Fibroblast of skin of right biceps (primary cell): ENCODE measurements at regions not wholly inside any gene's neighbourhood (a gene's known extent, or its start where the extent isn't known, plus 50 kb on each side); places are given as distances from the start of the nearest gene placed in this dataset.

Experiments used
- DNase-seq: peaks from one replicate; pipeline ENCODE4 v3.0.0-alpha.2; 2013

- DNase-seq, result no peak
Measured at GRCh38 chr3:72421786-72422185, 426.5 kb downstream of the SHQ1 start.

- no peak for DNase-seq
Measured at GRCh38 chr3:72421126-72421525, 427.1 kb downstream of the SHQ1 start.

DNA sequence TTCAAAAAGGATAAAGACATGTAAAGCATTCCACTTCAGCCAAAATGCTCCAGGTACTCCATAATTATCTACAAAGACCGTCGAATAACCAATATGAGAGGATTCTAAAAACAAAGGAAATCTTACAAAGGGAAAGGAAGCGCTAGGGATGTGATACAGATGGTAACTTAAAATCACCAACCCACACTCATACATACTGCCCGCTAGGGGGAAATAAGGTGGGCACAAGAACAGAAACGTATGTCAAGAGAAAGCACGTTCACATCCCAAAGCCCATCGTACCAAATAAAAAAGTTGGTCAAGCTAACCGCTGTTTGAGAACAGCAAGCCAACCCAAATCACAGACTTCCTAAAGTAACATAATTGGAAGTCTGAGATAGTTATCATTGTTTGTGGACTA, 429.4 kb downstream of the SHQ1 start:
- DNase-seq, result no peak

DNA sequence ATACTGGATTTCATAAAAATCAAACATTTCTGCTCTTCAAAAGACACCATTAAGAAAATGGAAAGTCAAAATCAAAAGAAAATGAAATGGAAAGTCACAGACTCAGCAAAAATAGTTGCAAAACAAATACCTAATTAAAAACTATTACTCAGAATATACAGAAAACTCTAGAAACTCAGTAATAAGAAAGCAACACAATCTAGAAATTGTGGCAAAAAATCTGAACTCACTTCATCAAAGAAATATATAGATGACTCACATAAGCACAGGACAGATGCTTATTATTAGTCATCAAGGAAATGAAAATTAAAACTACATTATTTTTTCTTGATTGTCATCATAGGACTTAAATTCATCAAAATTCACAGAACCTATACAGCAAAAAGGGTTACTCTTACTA, 430.0 kb downstream of the SHQ1 start:
- DNase-seq, result peak; percentile 31

DNA sequence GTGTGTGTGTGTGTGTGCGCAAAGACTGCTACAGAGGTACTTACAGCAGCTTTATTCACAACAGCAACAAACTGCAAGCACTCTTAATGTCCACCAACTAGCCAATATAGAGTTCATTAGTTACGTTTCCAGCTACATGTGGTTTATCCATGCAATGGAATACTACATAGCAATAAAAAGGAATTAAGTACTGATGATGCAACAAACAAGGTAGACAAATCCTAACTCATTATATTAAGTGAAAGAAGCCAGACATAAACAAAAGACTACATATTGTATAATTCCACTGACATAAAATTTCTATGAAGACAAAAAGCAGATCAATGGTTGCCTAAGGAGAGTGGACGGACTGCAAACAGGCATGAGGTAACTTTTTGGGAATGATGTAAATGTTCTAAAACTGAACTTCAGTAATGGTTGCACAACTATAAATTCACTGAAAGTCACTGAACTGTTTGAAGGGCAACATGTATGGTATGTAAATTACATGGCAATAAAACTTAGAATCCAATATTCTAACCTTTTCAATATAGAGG, 433.7 kb downstream of the SHQ1 start:
- DNase-seq, result no peak

DNA sequence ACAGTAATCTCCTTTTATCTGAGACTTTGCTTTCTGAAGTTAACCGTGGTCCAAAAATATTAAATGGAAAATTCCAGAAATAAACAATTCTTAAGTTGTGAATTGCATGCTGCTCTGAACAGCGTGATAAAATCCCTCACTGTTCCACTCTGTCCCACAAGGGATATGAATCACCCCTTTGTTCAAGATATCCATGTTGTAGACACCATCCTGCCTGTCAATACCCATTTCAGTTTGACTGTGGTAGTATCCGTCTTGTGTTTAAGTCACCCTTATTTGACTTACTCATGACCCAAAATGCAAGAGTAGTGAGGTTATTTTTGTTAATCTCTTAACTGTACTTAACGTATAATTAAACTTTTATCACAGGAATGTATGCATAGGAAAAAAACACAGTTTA, 435.0 kb downstream of the SHQ1 start:
- peak; percentile 42 for DNase-seq

GRCh38 chr3:72412340-72412956, 435.8 kb downstream of the SHQ1 start:
- DNase-seq, result no peak

GRCh38 chr3:72411843-72412242, 436.4 kb downstream of the SHQ1 start:
- DNase-seq, result no peak

- no peak for DNase-seq
Measured at GRCh38 chr3:72411126-72411525, 437.1 kb downstream of the SHQ1 start.

DNA sequence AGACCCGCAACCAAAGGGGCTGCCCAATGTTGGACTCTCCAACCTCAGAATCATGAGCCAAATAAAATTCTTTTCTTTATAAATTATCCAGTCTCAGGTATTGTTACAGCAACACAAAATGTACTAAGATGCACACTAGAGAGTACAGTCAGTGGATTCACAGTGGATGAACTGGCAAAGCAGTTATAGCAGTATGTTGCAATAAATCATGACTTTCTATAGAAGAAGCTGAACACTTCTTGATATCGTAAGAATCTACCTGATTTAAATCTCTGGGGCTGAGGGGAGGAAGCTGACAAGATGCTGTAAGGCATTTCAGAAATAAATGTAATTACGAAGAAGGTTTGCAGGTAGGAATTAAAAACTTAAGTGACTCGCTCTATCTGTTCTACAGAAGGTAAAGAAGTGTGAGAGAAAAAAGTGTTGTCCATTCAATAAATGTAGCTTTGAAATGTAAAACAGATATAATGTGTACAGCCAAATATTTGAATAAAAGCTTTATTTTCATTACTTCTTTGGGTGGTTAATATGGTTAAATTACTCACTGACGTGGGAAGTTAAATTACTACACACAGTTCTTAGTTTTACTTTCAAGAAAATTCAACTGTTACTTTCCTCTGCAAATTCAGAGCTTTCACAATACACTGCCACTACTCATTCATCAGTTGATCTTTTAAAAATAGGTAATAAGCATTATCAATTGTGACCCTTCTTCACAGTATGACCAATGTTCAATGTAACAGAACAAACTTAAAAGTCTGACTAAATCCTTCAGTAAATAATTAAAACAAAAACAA, 439.1 kb downstream of the SHQ1 start:
- no peak for DNase-seq

DNA sequence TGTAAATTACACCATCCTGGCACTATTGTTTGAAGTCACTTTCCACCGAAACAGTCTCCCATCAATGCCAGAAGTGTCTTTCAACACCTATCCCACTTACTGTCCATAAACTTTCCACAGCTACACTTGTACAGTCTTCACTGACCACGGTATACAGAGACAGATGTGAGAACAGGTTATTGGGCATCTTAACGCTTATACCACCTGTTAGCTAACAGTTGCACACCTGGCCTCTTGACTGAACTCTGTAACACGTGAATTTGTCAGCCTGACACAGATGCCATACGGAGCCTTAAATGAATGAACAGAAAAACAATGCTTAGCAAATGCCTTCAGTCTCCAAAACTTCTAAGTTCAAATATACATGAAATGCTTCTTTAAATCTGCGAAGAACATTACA, 440.5 kb downstream of the SHQ1 start:
- no peak for DNase-seq

- no peak for DNase-seq
Measured at GRCh38 chr3:72405943-72406566, 442.2 kb downstream of the SHQ1 start.

DNA sequence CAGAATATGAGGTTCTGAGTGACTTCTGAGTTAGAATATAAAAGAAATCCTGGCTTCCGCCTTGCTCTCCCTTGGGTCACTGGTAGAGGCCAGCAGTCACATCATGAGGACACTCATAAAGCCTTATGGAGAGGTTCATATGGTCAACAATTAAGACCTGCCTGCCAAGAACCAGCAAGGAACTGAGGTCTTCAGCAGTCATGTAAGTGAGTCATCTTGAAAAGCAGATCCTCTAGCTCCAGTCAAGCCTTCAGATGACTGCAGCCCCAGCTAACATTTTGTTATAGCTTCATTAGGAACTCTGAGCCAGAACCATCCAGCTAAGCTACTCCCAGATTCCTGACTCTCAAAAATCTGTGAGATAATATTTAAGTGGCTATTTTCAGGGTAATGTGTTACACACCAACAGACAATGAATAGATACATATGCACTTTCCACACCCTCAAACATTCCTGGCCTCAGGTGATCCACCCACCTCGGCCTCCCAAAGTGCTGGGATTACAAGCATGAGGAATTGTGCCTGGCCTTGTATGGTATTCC, 447.2 kb downstream of the SHQ1 start:
- peak; percentile 11 for DNase-seq

- DNase-seq, result no peak
Measured at GRCh38 chr3:72398781-72399180, 449.5 kb downstream of the SHQ1 start.

DNA sequence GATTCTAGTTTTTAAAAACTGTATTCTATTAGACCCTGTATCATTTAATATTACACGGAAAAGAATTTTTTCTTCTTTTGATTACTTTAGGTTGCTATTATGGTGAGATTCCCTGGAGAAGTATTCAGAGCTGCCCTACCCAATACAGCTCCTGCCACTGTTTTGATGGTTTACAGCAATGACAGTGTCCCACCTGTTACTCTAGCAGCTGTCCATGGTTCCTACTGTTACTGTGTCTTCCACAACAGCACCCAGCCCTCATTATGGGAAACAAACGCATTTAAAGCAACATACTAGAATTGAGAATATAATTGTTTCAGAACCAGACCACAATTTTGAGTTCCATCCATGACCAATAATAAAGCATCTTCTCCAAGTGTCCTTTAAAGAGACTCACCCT, 450.7 kb downstream of the SHQ1 start:
- no peak for DNase-seq

GRCh38 chr3:72396899-72397298, 451.3 kb downstream of the SHQ1 start:
- DNase-seq, result no peak

- DNase-seq, result peak; percentile 49
Measured at GRCh38 chr3:72395776-72396311, 452.4 kb downstream of the SHQ1 start.

GRCh38 chr3:72393455-72393854, 454.8 kb downstream of the SHQ1 start:
- no peak for DNase-seq

DNA sequence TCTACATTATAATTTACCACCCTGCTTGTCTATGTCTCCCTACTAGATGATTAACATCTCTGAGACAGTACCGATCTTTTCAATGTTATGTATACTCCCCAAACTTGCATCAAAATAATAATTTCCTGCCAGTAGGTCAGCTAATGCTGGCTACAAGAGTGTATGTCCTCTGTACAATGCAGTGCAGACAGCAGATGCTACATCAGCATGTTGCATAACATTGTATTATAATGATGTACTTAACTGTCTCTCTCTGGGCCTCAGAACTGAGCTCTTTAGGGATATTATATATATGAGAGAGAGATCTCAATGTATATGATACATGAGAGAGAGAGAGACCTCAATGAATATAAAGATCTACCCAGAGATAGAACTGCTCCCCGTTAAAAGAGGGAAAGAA, 456.6 kb downstream of the SHQ1 start:
- no peak for DNase-seq

DNA sequence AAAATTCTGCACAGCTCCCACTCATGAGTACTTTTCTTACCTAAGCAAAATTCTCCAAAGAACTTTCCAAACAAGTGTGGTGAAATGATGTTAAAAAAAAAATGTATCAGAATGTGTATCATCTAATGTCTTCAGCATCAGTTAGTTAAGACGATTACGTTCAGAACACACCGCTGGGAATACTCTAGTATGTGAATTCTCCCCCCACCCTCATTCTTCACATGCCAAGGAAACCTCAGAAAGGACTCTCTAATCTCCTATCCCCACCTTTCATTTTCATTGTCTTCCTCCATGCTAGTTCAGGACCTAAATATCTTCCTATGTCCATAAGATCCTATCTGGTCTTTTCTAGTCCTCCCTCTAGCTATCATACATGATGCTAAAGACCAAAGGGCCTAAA, 457.4 kb downstream of the SHQ1 start:
- DNase-seq, result peak; percentile 77

- DNase-seq, result no peak
Measured at GRCh38 chr3:72388644-72389043, 459.6 kb downstream of the SHQ1 start.

GRCh38 chr3:72388117-72388516, 460.1 kb downstream of the SHQ1 start:
- no peak for DNase-seq

- no peak for DNase-seq
Measured at GRCh38 chr3:72386327-72387000, 461.8 kb downstream of the SHQ1 start.
